ENCODE measurements at regions not wholly inside any gene's neighbourhood (a gene's known extent, or its start where the extent isn't known, plus 50 kb on each side); places are given as distances from the start of the nearest gene placed in this dataset.

- TF ChIP-seq ZNF274 (IDR thresholded peaks at IDR 0.05; ENCODE audit: low read depth, low read length) (no peak), SUZ12 (IDR thresholded peaks at IDR 0.05; ENCODE audit: extremely low read depth, insufficient read depth, insufficient read length) (no peak)
These were observed 338.8 kb downstream of the CYRIA start for GRCh38 chr2:16326711-16327300.
